T-helper 22 cell (primary cell): ENCODE measurements at regions not wholly inside any gene's neighbourhood (a gene's known extent, or its start where the extent isn't known, plus 50 kb on each side); places are given as distances from the start of the nearest gene placed in this dataset.

Experiments
- DNase-seq: peaks from one replicate; pipeline ENCODE4 v3.0.0-alpha.2; 2020; ENCODE audit warnings: low read depth

DNA sequence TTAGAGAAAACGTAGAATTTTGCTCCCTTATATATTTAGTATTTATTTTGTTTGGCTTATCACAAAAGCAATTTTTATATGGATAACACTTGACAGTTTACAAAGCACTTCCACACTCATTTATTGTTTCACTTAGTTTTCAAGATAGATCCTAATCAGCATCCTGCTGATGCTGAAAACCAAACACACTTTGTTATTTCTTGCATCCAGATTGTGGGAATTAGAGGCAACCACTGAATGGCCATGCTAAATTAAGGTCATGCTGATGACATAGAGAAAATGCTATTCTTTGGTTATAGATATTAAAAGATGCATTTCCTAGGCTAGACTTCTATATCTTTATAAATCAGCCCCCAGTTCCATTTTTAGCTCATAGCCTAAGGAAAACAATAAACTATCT, 474.1 kb upstream of the KCNMB2 start:
- no peak for DNase-seq

DNA sequence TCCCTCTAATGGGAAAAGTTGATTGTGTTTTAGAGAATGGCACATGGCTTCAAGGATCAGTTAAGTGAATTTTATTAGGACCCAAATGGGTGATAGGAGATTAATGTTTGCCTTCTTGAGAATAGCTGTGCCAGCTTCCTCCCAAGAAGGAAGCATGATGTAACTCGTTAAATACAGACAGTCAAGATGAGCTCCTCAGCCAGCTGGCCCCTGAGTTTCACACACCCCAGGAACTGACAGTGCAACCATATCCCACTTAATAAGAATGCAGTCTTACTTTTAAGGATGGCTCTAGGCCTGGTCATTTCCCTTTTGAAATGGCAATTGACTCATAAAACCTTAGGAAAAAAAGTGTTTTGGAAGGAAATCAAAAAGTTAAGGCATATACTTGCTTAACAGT, 472.8 kb upstream of the KCNMB2 start:
- DNase-seq = no peak

DNA sequence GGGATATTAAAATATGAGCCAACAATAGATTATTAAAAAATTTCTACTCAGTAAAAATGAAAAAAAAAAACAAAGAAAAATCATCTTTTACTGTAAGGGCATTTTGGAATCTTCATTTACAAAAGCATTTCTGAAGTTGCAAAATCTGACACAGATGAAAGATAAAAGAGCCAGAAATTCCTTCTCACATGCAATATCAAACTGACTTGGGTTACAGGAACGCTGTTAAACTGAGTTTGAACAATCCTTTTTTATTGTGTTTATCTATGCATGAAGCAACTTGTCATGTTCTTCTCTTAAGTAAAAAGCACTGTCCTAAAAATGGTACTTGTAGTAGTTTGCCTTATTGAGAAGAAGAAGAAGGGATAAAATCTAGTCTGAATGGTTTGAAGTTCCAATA, 468.5 kb upstream of the KCNMB2 start:
- DNase-seq = no peak

DNA sequence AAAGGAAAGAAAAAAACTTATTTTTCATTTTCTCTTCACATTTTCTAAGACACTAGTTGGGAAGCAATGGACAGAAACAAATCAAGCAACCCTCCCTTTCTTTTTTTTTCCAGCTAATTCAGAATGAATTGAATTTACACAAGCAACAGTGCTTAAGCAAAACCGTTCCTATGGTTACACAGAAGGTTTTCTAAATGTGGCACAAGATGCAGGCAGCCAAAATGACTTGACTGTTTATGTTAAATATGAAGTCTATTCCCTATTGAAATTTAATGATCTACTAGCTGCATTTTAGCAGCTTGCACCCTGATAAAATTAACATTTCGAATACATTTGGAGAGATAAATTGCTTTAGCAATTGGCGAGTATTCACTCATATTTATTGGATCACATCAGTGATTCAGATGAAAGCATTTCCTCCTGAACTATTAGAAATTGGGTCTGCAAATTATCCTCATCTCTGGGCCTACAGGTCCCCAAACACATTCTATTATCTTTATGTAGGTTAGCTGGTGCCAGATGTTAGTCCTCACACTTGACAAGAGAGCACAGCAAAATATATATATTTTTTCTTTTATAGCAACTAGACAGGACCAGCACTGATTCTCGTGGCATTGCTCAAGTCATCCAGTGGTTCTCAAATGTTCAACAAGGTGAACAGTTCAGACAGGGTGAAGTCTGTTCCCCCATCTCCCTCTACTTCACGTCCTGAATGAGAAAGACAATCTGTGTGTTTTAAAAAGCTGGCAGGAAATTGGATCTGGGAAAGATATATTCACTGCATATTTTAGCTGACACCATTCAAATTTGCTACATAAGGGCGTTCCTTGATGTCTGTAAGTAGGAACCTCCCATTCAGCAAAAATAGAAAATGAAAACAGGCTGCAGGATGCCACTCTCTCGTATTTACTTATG, 463.6 kb upstream of the KCNMB2 start:
- no peak for DNase-seq

DNA sequence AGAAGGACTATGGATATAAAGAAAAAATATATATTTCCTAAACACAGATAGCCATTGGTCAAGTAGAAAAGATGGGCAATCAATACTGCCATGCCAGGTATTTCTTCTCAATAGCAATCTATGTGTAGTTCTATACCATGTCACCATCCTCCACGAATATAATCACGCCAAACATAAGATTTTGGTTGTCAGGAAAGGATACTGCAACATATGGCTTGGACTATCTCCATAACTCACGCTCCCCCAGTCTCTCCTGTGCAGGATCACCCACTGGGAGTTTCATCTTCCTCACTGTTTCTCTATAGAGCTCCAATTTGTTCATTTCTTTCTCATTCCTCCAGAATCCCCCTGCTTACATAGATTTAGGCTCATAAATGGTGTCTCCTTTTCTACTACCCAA, 462.9 kb upstream of the KCNMB2 start:
- DNase-seq = no peak

DNA sequence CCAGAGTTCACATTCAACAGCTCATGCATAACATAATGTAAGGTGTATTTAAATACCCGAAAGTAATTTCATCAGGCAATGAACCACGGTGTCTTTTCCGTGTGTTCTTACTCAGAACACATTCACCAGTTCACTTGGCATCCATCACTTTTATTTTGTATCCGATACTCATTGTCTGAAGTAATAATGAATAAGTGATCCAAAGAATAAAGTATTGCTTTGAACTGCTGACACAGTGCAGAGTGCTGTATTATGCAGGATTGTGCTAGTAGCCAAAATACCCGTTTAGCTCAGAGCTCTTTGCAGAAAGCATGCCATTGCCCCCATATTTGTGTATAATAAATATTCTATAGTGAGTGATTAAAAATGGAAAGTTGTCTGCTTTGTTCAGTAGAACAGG, 460.9 kb upstream of the KCNMB2 start:
- DNase-seq = no peak

DNA sequence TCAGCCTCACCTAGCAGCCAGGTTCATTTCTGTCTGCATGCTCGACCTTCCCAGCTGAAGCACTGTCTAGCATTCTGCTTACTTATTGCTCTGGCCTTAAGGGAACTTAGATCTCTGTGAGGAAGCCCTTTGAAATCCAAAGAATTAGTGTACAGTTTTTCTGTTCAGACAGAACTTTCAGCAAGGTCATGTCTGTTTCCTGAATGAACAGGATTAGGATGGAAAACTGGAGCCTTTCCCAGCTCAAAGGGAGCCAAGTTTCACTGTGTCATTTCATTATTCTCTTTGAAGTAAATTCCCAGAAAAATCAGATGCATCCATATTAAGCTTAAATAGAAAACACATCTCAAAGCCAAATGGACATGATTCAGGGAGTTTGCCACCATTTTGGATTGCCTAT, 457.3 kb upstream of the KCNMB2 start:
- DNase-seq = no peak

DNA sequence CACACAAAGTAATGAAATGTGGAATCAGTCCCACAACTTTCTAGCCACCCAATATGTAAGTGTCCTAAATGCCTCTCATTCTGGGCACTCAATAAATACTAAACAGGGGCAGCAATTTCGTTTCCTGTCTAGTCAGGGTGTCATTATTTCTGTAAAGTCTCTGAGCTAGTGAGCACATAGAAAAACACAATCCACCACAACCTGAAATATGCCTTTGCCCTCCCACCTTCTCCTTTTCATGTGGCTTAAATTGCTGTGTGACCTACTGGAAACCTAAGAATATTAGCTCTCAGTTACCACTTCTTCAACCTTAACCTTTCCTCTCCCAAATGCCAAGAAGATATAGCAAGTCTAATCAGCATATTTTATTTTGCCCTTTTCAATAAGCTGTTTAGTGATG, 456.3 kb upstream of the KCNMB2 start:
- no peak for DNase-seq

DNA sequence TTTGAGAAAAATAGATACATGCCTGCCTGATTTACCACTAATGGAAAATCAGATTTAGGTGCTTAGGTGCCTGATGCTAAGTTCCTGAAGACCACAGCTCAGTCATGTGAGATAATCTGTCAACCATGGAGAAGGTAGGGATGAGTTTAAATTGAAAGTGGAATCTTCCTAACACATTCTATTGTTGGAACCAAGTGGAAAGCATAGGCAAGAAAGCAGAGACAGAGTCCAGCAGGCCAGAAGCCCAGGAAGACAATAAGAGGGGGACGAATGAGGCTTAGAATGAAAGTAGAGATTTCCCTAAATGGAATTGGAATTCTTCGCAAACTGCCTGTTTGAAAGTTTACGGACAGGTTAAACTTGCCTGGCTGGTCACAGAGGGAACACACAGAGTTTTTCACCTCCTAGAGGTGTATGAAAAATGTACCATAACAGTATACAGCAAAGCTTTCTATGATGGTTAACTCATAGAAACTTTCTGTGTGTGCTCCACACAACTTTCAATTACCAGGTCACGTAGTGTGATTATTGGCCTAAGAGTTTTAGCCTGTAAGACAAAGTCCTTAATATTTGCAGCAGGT, 453.8 kb upstream of the KCNMB2 start:
- DNase-seq = no peak

DNA sequence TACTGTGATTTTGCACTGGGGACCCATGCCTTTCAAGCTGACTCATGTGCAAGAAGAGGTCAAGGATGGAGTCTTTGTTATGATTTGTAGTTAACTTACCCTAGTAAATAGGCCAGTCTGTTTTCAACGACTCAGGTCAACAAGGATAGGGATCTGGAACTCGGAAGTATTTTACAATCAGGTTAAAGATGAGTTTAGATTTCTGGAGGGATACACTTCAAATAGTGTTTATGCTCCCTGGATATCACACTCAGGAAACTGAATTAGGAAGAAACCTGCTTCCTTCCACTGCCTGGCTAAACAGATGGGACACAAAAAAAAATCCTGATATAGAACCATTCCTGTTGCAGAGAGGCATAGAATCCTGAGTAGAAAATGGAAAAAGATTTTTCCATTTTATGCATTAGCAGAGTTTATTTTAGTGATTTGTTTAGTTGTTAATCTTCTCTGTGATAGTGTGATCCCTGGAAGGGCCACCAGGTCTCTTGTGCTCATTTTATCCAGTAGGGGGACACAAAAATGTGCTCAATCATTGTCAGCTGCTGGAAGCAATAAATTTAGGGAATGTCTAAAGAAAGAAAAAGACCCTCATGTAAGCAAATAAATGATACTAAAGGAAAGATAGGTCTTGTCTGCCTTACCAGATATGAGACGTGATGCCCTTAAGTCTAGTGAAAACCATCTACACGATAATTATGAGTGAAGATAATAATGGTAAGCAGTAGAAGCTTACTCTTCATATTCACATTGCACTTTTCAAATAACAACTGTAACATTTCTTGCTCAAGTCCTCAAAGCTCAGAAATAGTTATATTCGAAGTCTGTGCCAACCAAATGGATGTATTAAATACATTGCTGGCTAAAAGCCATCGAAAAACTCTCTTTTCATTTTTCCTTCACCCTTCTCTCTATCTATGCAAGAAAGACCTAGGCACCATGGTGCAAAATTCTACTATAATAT, 452.1 kb upstream of the KCNMB2 start:
- DNase-seq = no peak

DNA sequence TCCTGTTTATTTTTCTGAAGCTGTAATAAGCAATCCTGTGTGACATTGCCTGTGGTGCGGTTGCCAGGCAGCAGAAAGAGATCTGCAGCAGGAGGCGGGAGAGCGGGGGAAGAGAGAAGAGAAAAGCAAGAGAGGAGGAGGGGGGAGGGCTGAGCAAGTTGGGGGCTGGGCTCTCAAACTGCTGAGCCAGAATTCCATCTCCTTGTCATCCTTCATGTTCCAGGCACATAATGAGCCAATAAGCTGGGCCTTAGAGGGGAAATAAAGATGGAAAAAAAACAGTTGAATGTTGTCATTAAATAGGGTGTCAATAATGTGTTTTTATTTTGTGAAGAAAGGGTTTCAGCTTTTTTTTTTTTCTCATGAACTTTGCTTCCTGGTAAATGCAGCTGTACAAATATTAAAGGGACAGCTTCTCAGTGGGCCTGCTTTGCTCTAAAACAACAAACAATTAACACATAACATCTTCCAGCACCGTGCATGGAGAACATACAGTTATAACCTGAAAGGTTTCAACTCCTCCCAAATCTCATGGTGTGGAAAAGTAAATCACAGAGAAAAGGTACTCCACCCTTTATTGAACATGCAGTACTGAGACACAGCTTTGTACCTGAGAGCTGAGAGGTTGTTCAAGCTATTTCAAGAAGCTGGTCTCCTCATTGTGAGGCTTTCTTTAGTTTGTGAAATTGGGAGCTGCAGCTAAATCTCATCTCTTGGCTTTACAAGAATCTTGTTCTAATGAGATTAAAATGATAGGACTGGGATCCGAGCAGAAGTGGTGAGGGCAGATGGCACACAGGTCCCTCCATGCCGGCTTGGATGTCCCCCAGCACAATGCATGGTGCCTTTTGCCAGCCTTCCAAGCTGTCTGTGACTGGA, 451.1 kb upstream of the KCNMB2 start:
- DNase-seq = no peak

DNA sequence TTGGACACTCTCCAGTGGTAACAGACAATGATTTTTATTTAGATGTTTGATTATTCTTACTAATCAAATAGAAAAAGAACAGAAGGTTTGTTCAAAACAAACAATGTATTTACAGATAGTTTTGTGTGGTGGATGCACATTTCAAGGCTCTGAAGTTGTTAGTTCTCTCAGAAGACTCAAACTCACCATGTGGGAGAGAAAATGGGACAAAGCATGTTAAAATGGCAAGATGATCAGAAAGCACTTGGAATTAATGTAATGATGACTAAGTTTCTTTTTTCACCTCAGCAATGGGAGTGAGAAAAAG, 450.5 kb upstream of the KCNMB2 start:
- DNase-seq = no peak

DNA sequence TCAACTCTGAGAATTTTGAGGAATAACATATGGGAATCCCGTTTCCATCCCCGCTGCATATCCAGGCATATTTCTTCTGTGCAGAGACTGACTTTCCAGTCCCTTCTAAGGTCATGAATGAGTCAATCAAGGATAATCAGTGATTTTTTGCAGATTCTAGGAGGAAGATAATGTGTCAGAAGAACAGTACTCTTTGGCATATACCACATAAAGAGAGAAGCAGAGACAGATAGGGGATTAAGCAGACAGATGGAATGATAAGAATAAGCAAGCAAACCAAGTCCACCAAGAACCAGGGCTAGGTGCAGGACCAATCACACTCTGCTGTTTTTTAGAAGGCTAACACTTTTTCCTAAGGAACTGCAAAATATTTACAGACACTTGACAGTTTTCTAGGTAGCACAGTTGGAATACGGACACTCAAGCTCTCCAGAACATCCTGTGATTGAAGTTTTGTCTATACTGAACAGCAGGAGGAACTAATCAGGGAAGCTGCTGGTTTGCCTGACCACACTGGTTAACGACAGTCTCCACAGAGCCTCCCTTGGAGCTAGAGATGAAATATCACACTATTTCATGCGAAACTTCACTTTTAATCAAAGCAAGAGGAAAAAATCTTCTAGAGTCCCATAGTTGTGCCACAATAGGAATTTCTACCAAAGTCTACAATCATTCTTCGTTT, 450.0 kb upstream of the KCNMB2 start:
- no peak for DNase-seq

DNA sequence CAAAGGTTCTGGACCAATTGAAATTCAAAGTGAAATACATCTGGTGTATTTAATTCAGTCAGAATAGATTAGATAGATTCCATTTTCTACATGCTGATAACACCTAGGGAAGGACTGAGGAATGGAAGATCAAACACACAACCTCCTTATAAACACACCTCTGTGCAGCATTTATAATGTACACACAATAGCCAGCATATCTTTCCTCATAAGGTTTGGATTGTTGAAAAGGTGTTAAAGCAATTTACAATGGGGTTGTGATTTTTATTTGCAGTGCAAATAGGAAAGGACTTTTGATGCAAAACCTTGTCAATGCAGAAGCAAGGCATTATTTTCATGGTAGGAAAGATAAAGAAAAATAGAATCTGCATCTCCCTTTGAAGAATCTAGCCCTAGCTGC, 448.9 kb upstream of the KCNMB2 start:
- no peak for DNase-seq

DNA sequence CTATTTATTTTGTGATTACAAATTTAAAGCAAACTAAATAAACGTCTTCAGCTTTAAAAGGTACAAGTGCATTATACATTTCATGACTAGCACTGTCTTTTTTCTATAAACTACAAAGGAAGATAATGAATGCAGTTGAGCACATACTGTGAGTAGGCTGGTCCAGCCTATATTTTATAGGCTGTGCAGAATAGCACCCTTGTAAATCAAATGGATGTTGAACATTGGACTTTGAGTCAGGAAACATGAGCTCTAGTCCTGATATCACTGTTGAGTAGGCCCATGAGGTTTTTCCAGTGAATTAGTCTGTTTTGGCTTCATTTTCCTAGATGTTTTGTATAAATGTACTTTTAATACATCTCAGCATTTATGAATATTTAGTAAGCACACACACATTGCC, 447.3 kb upstream of the KCNMB2 start:
- DNase-seq = no peak

DNA sequence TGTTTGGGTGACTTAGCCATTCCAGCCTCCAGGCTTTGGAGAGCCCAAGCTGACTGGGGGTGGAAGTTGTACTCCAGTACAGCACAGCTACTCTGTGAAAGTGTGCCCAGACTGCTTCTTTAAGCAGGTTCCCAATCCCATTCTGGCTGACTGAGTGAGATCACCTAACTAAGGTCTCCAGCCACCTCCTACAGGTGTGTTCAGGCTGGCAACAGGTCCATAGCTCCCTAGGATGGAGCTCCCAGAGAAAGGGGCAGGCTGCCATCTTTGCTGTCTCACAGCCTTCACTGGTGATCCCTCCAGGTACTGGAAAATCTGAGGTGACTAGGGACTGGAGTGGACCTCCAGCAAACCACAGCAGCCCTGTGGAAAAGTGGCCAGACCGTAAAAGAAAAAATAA, 445.3 kb upstream of the KCNMB2 start:
- no peak for DNase-seq

DNA sequence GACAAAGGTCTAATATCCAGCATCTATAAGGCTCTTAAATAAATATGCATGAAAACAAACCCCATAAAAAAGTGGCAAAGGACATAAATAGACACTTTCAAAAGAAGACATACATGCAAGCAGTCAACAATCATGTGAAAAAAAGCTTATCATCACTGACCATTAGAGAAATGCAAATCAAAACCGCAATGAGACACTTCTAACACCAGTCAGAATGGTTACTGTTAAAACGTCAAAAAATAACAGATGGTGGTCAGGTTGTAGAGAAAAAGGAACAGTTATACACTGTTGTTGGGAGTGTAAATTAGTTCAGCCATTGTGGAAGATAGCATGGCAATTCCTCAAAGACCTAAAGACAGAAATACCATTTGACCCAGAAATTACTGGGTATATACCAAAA, 440.7 kb upstream of the KCNMB2 start:
- no peak for DNase-seq

DNA sequence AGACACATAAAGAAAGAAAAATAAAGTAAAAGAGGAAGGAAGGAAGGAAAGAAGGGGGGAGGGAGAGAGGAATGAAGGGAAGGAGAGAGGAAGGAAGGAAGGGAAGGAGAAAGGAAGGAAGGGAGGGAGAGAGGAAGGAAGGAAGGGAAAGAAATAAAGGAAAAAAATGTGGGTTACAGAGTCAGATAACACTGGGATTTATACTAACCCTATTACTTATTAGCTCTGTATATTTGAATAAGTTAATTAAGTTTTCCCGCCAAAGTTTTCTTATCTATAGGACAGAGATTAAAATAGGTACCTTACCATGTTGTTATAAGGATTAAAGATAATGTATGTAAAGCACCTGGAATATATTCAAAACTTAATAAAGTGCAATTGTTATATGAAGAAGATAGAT, 439.3 kb upstream of the KCNMB2 start:
- no peak for DNase-seq

DNA sequence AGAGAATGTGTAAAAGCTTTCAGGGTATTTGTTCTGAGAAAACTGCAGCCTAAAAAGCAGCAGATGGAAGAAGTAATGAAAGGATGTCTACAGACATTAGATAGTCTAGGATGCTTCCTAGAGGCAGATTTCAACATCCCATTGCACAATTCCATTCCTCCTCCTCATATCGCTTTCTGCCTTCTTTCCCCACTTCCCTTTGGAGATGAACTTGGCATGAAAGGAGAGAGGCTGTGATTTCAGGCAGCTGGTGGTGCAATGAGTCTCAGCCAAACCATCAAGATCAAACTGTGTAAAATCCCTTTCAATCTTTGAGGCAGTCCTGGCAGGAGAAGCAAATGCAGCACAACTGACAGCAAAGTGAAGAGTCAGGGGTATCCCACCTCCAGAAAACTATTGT, 438.7 kb upstream of the KCNMB2 start:
- no peak for DNase-seq

DNA sequence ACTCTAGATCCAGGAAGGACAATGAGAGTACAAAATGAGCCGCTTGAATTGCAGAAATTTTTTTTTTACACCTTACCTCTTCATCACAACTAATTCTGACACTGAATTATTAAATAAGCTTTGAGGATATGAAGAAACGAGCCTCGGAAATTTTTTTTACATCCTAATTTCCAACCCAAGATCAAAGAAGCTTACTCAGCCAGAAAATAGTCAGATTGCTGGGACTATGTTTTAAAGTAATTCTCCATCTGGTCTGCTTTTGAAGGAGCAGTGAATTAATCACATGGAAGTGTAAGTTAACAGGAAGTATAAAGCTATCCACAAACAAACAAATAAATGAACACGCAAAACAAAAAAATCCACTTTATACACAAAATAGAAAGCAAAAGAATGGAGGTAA, 437.0 kb upstream of the KCNMB2 start:
- DNase-seq = no peak

DNA sequence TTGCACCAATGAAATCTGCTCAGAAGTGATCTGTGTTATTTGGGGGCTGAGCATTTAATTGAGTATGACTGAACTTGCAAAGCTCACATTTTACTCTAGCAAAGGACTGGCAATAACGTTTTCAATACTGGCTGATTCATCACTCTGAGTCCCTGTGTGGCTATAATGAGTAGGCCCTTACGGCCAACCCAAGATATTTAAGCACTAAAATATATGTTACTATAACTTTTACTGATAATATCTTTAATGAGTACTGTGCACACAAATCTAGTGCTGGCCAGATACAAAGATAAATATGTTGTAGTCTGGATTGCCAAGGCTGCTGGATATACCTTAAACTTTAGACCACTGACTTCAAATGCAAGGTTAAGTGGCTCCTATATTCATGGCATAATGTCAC, 436.4 kb upstream of the KCNMB2 start:
- DNase-seq = no peak
